Activated T-helper 2 cell treated with anti-CD3 and anti-CD28 coated beads, Interferon-gamma antibody, Interleukin-2, Interleukin-4, amounts not matched to agents 10 μg/mL and 5 μg/mL and 100 μg/mL, durations not matched to agents 14 hours and 24 hours and 36 hours (primary cell): ENCODE measurements at regions not wholly inside any gene's neighbourhood (a gene's known extent, or its start where the extent isn't known, plus 50 kb on each side); places are given as distances from the start of the nearest gene placed in this dataset.

Experiments used
- DNase-seq: peaks from one replicate; pipeline ENCODE4 v3.0.0; 2021; ENCODE audit warnings: low spot score
- H3K27ac Mint-ChIP-seq: one replicate; pipeline ENCODE4 v1.8.0; 2021; ENCODE audit warnings: mixed read lengths
- H3K27me3 Mint-ChIP-seq: one replicate; pipeline ENCODE4 v1.8.0; 2021; ENCODE audit warnings: low read depth, mixed read lengths
- H3K36me3 Mint-ChIP-seq: one replicate; pipeline ENCODE4 v1.8.0; 2021; ENCODE audit warnings: low read depth, mixed read lengths
- H3K4me1 Mint-ChIP-seq: one replicate; pipeline ENCODE4 v1.8.0; 2021; ENCODE audit warnings: low read depth, mixed read lengths
- H3K4me3 Mint-ChIP-seq: one replicate; pipeline ENCODE4 v1.8.0; 2021; ENCODE audit warnings: low read depth, mild to moderate bottlenecking, moderate library complexity, mixed read lengths
- H3K9me3 Mint-ChIP-seq: one replicate; pipeline ENCODE4 v1.8.0; 2021; ENCODE audit warnings: mixed read lengths
- intact Hi-C: fragments of 100-400 bp; cut with micrococcal nuclease; formaldehyde crosslinking; loops from one replicate; pipeline ENCODE4 v1.15.1; 2023

GRCh38 chr10:31754803-31755624, 173.6 kb downstream of the ARHGAP12 start:
- H3K9me3 Mint-ChIP-seq: no peaks in the 10 kb centered on the region
- no peak overlapping the region for H3K27ac Mint-ChIP-seq
- no peaks in the 10 kb centered on the region for H3K27me3 Mint-ChIP-seq
- H3K4me3 Mint-ChIP-seq: no peak overlapping the region
- DNase-seq: no peak
- intact Hi-C loops: loop anchor here (10.0 kb wide), 1 partner anchor 170 kb away; the partner anchor contains the start of gene ARHGAP12
- peaks cover 8% of the 10 kb centered on the region for H3K4me1 Mint-ChIP-seq
- no peaks in the 10 kb centered on the region for H3K36me3 Mint-ChIP-seq

DNA sequence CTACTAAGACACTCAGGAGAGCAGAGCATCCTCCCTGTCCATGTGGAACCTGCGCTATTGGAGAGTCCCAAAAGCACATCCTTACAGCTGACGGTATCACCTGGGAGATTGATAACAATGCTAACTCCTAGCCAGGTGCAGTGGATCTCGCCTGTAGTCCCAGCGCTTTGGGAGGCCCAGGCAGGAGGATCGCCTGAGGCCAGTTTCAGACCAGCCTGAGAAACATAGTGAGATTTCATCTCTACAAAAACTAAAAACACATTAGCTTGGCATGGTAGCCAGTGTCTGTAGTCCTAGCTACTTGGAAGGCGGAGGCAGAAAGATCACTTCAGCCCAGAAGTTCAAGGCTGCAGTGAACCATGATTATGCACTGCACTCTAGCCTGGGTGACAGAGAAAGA, 174.9 kb downstream of the ARHGAP12 start:
- no peak for DNase-seq
- Mint-ChIP-seq H3K36me3 (no peaks in the 10 kb centered on the region), H3K4me1 (peaks cover 5% of the 10 kb centered on the region), H3K27me3 (no peaks in the 10 kb centered on the region), H3K27ac (no peak overlapping the region), H3K4me3 (no peak overlapping the region), H3K9me3 (no peaks in the 10 kb centered on the region)
- intact Hi-C loops: loop anchor here (10.0 kb wide), 1 partner anchor 171 kb away; the partner anchor contains the start of gene ARHGAP12

DNA sequence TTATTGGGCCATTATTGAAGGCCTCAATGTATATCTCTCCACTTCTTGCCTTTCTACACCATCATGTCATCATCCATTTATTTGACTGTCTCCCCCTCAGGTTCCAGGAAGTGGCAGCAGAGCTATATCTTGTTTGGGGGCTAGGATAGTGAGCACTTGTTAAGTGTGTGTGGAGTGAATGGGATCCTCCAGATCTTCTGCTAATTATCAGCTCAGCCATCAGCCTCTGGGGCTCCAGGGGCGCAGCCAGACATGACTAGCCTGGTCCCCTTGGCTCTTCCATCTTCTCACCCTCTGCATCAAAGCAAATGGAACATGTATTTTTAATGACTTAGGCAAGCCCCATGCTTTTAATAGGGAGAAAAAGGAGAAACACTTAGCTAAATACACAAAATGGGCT, 176.5 kb downstream of the ARHGAP12 start:
- H3K4me3 Mint-ChIP-seq: no peak overlapping the region
- no peaks in the 10 kb centered on the region for H3K36me3 Mint-ChIP-seq
- no peaks in the 10 kb centered on the region for H3K9me3 Mint-ChIP-seq
- H3K4me1 Mint-ChIP-seq: peaks cover 5% of the 10 kb centered on the region
- intact Hi-C loops: loop anchor here (10.0 kb wide), 1 partner anchor 173 kb away; the partner anchor contains the start of gene ARHGAP12
- no peaks in the 10 kb centered on the region for H3K27me3 Mint-ChIP-seq
- DNase-seq: no peak
- no peak overlapping the region for H3K27ac Mint-ChIP-seq

DNA sequence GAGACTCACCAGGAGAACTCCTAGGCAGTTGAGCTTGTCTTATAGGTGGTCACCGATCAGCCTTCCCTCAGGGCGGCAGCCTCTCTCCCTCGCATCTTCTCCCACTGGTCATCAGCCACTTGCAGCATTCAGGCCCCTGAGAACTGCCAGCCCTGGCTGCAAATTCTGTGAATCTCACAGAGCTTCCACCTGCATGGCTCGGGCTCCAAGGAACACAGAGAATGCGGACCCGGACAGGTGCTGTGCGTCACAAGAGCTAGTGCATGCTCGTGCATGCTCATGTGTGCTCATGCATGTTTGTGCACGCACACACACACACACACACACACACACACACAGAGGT, 176.9 kb downstream of the ARHGAP12 start:
- Mint-ChIP-seq H3K9me3 (no peaks in the 10 kb centered on the region), H3K27ac (no peak overlapping the region), H3K27me3 (no peaks in the 10 kb centered on the region), H3K4me1 (peaks cover 5% of the 10 kb centered on the region), H3K4me3 (no peak overlapping the region), H3K36me3 (no peaks in the 10 kb centered on the region)
- no peak for DNase-seq
- intact Hi-C loops: loop anchor here (10.0 kb wide), 1 partner anchor 173 kb away; the partner anchor contains the start of gene ARHGAP12

GRCh38 chr10:31751051-31751737, 177.4 kb downstream of the ARHGAP12 start:
- Mint-ChIP-seq H3K27me3 (no peaks in the 10 kb centered on the region), H3K4me1 (peaks cover 5% of the 10 kb centered on the region), H3K4me3 (no peak overlapping the region), H3K27ac (no peak overlapping the region), H3K9me3 (no peaks in the 10 kb centered on the region), H3K36me3 (no peaks in the 10 kb centered on the region)
- intact Hi-C loops: loop anchor here (10.0 kb wide), 1 partner anchor 174 kb away; the partner anchor contains the start of gene ARHGAP12
- DNase-seq: no peak

- no peak overlapping the region for H3K4me3 Mint-ChIP-seq
- no peaks in the 10 kb centered on the region for H3K9me3 Mint-ChIP-seq
- H3K27ac Mint-ChIP-seq: no peak overlapping the region
- no peaks in the 10 kb centered on the region for H3K27me3 Mint-ChIP-seq
- intact Hi-C loops: loop anchor here (5.0 to 10.0 kb wide), 2 partner anchors 63 to 175 kb away; partner anchors contain the start of gene ARHGAP12
- H3K36me3 Mint-ChIP-seq: no peaks in the 10 kb centered on the region
- H3K4me1 Mint-ChIP-seq: peaks cover 15% of the 10 kb centered on the region
- no peak for DNase-seq
These were observed 178.4 kb downstream of the ARHGAP12 start for GRCh38 chr10:31749981-31750840.

- intact Hi-C loops: loop anchor here (5.0 kb wide), 1 partner anchor 62 kb away; no protein-coding TSS in a partner anchor
- Mint-ChIP-seq H3K4me3 (no peak overlapping the region), H3K9me3 (no peaks in the 10 kb centered on the region), H3K4me1 (peaks cover 24% of the 10 kb centered on the region), H3K27me3 (no peaks in the 10 kb centered on the region), H3K27ac (no peak overlapping the region), H3K36me3 (no peaks in the 10 kb centered on the region)
- no peak for DNase-seq
These were observed 179.3 kb downstream of the ARHGAP12 start for GRCh38 chr10:31749301-31749700.

GRCh38 chr10:31745612-31746376, 182.8 kb downstream of the ARHGAP12 start:
- H3K27me3 Mint-ChIP-seq: no peaks in the 10 kb centered on the region
- no peaks in the 10 kb centered on the region for H3K36me3 Mint-ChIP-seq
- DNase-seq: peak; percentile 27
- H3K4me1 Mint-ChIP-seq: peaks cover 23% of the 10 kb centered on the region
- peak overlapping the region; percentile 67 for H3K27ac Mint-ChIP-seq
- intact Hi-C loops: loop anchor here (1.0 to 5.0 kb wide), 3 partner anchors 15 to 58 kb away; no protein-coding TSS in a partner anchor
- no peaks in the 10 kb centered on the region for H3K9me3 Mint-ChIP-seq
- H3K4me3 Mint-ChIP-seq: no peak overlapping the region

DNA sequence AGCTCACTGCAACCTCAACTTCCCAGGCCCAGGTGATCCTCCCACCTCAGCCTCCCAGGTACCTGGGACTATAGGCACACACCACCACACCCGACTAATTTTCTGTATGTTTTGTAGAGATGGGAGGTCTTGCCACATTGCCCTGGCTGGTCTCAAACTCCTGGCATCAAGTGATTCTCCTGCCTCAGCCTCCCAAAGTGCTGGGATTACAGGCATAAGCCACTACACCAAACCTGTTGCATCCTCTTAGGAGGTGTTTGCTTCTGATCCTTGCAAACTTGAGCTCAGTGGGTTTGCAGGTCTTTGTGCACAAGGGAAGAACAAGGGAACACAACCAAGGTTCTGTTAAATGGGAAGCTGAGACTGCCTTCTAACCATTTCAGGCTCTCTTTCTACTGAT, 184.6 kb downstream of the ARHGAP12 start:
- peak overlapping the region; percentile 62 for H3K27ac Mint-ChIP-seq
- intact Hi-C loops: no loop called here
- H3K4me3 Mint-ChIP-seq: no peak overlapping the region
- H3K36me3 Mint-ChIP-seq: no peaks in the 10 kb centered on the region
- H3K4me1 Mint-ChIP-seq: peaks cover 23% of the 10 kb centered on the region
- H3K27me3 Mint-ChIP-seq: no peaks in the 10 kb centered on the region
- H3K9me3 Mint-ChIP-seq: no peaks in the 10 kb centered on the region
- no peak for DNase-seq

- H3K4me1 Mint-ChIP-seq: peaks cover 23% of the 10 kb centered on the region
- DNase-seq: no peak
- no peaks in the 10 kb centered on the region for H3K36me3 Mint-ChIP-seq
- peaks cover under 1% of the 10 kb centered on the region for H3K9me3 Mint-ChIP-seq
- no peaks in the 10 kb centered on the region for H3K27me3 Mint-ChIP-seq
- no peak overlapping the region for H3K27ac Mint-ChIP-seq
- intact Hi-C loops: no loop called here
- no peak overlapping the region for H3K4me3 Mint-ChIP-seq
These were observed 186.4 kb downstream of the ARHGAP12 start for GRCh38 chr10:31742255-31742654.

- Mint-ChIP-seq H3K4me1 (peaks cover 23% of the 10 kb centered on the region), H3K4me3 (no peak overlapping the region), H3K36me3 (no peaks in the 10 kb centered on the region), H3K9me3 (peaks cover 5% of the 10 kb centered on the region), H3K27ac (no peak overlapping the region), H3K27me3 (no peaks in the 10 kb centered on the region)
- intact Hi-C loops: no loop called here
- no peak for DNase-seq
These were observed 187.2 kb downstream of the ARHGAP12 start for GRCh38 chr10:31741473-31741872.

- intact Hi-C loops: no loop called here
- no peaks in the 10 kb centered on the region for H3K36me3 Mint-ChIP-seq
- no peak for DNase-seq
These were observed 188.9 kb downstream of the ARHGAP12 start for GRCh38 chr10:31739711-31740110.

More at GRCh38 chr10:31739711-31740110, 188.9 kb downstream of the ARHGAP12 start:
- H3K4me3 Mint-ChIP-seq: no peak overlapping the region
- H3K27ac Mint-ChIP-seq: no peak overlapping the region
- no peaks in the 10 kb centered on the region for H3K27me3 Mint-ChIP-seq
- peaks cover 8% of the 10 kb centered on the region for H3K4me1 Mint-ChIP-seq
- H3K9me3 Mint-ChIP-seq: peaks cover 10% of the 10 kb centered on the region
